B cell (primary cell): ENCODE measurements at regions not wholly inside any gene's neighbourhood (a gene's known extent, or its start where the extent isn't known, plus 50 kb on each side); places are given as distances from the start of the nearest gene placed in this dataset.

Experiments
- ATAC-seq: fragments of 200-7000 bp; cut with Tn5 transposase; one replicate; pipeline ENCODE4 v1.10.0; 2021; ENCODE audit warnings: low read depth, mild to moderate bottlenecking, moderate number of reproducible peaks, moderate library complexity
- CTCF ChIA-PET: fragments of 350-600 bp; sonication (Branson Sonifier 250); formaldehyde crosslinking; loops from one replicate; lab custom pipeline; 2021; ENCODE audit warnings: antibody characterized with exemption, inconsistent platforms; lab: Charles Lee
- POLR2A ChIA-PET: fragments of 350-600 bp; sonication (Branson Sonifier 250); formaldehyde crosslinking; loops from one replicate; lab custom pipeline; 2021; ENCODE audit warnings: antibody characterized with exemption; lab: Charles Lee
- DNase-seq: peaks from one replicate; pipeline ENCODE4 v3.0.0; 2013
- H2AFZ ChIP-seq: 2 replicates; pipeline ENCODE4 v1.6.1; 2012; ENCODE audit warnings: mild to moderate bottlenecking, low read depth, low read length; ENCODE audit not compliant: insufficient read depth, poor library complexity, severe bottlenecking
- H3K27ac ChIP-seq, 2 donors: 1 replicate in 1 of 2; 2 replicates in 1 of 2; pipeline ENCODE4 v1.5.1; 2012 to 2013; ENCODE audit warnings: low read length in 2 of 2, mild to moderate bottlenecking in 2 of 2, moderate library complexity in 1 of 2
- H3K27me3 ChIP-seq, 4 experiments: fragments of 200-600 bp in 1 of 4; sonication (generic) in 1 of 4; replicated peaks in 1 of 4; 1 replicate in 2 of 4; 2 replicates in 2 of 4; pipeline versions ENCODE4 v1.6.1 to v1.7.0; 2013 to 2016; ENCODE audit warnings: low read length in 3 of 4, mild to moderate bottlenecking in 2 of 4, mixed read lengths in 1 of 4, moderate library complexity in 1 of 4; ENCODE audit not compliant: insufficient read depth in 4 of 4, control insufficient read depth in 3 of 4; ENCODE audit errors: control extremely low read depth in 1 of 4
- H3K36me3 ChIP-seq, 2 experiments: replicated peaks in 1 of 2; 1 replicate in 1 of 2; 2 replicates in 1 of 2; pipeline versions ENCODE4 v1.6.1 to v1.7.1; 2013; ENCODE audit warnings: low read length in 1 of 2; ENCODE audit not compliant: insufficient read depth in 2 of 2, control insufficient read depth in 1 of 2; ENCODE audit errors: control extremely low read depth in 1 of 2, extremely low read depth in 1 of 2
- H3K4me1 ChIP-seq, 2 donors: fragments of 200-600 bp in 1 of 2; sonication (generic) in 1 of 2; 1 replicate in 1 of 2; 2 replicates in 1 of 2; pipeline versions ENCODE4 v1.5.1 to v1.6.1; 2013 to 2017; ENCODE audit warnings: low read length in 2 of 2; ENCODE audit not compliant: control insufficient read depth in 2 of 2, insufficient read depth in 2 of 2
- H3K4me2 ChIP-seq: replicated peaks from 2 replicates; pipeline ENCODE3; 2012; ENCODE audit warnings: mild to moderate bottlenecking, low read depth, low read length; ENCODE audit not compliant: poor library complexity, severe bottlenecking
- H3K4me3 ChIP-seq, 5 experiments: fragments of 200-600 bp in 1 of 5; sonication (generic) in 1 of 5; 1 replicate in 3 of 5; 2 replicates in 2 of 5; pipeline versions ENCODE4 v1.5.1 to v1.7.0; 2011 to 2016; ENCODE audit warnings: low read length in 4 of 5, mild to moderate bottlenecking in 4 of 5, low read depth in 2 of 5, control low read depth in 1 of 5, moderate library complexity in 1 of 5; ENCODE audit not compliant: insufficient read depth in 1 of 5; ENCODE audit errors: control extremely low read depth in 1 of 5, extremely low read depth in 1 of 5
- H3K79me2 ChIP-seq: fragments of 200-600 bp; sonication (generic); one replicate; pipeline ENCODE4 v1.6.0; 2016; ENCODE audit warnings: low read length; ENCODE audit not compliant: control insufficient read depth, insufficient read depth
- H3K9ac ChIP-seq: fragments of 200-600 bp; sonication (generic); 2 replicates; pipeline ENCODE4 v1.6.1; 2017; ENCODE audit warnings: mild to moderate bottlenecking, low read length, moderate library complexity
- H3K9me3 ChIP-seq, 3 donors: one replicate each; pipeline versions ENCODE4 v1.6.1 to v1.7.1; 2013; ENCODE audit warnings: low read length in 2 of 3; ENCODE audit not compliant: control insufficient read depth in 2 of 3, insufficient read depth in 1 of 3; ENCODE audit errors: control extremely low read depth in 1 of 3
- H4K20me1 ChIP-seq: 2 replicates; pipeline ENCODE4 v1.6.0; 2012; ENCODE audit warnings: mild to moderate bottlenecking, low read length; ENCODE audit not compliant: insufficient read depth, control insufficient read depth, poor library complexity, severe bottlenecking
- H3K27ac Mint-ChIP-seq: one replicate; pipeline ENCODE4 v1.8.0; 2021; ENCODE audit warnings: mixed read lengths
- H3K27me3 Mint-ChIP-seq: one replicate; pipeline ENCODE4 v1.8.0; 2021; ENCODE audit warnings: mixed read lengths
- H3K4me1 Mint-ChIP-seq: one replicate; pipeline ENCODE4 v1.8.0; 2021; ENCODE audit warnings: mixed read lengths
- H3K4me3 Mint-ChIP-seq: one replicate; pipeline ENCODE4 v1.8.0; 2021; ENCODE audit warnings: mixed read lengths
- H3K9me3 Mint-ChIP-seq: one replicate; pipeline ENCODE4 v1.8.0; 2022; ENCODE audit warnings: mixed read lengths; ENCODE audit not compliant: insufficient read depth
- EZH2 ChIP-seq: IDR thresholded peaks from 2 replicates; pipeline ENCODE4 v1.6.1; 2012; ENCODE audit warnings: borderline replicate concordance, low read depth, mild to moderate bottlenecking, moderate library complexity, low read length; ENCODE audit not compliant: insufficient read depth, poor library complexity, severe bottlenecking
- WGBS: methylation state at CpG from one replicate; pipeline ENCODE4 v1.1.5; 2013; ENCODE audit warnings: missing lambda C conversion rate; ENCODE audit not compliant: insufficient coverage; 5-methylcytosine and 5-hydroxymethylcytosine counted together
- intact Hi-C: fragments of 100-400 bp; cut with micrococcal nuclease; formaldehyde crosslinking; loops from one replicate; pipeline ENCODE4 v1.10.0; 2022
- TF ChIP-seq, protein P1 (sequence below): fragments of 200-600 bp; IDR thresholded peaks from one replicate; pipeline ENCODE4 v1.8.0; 2022; ENCODE audit warnings: antibody characterized with exemption, mild to moderate bottlenecking

DNA sequence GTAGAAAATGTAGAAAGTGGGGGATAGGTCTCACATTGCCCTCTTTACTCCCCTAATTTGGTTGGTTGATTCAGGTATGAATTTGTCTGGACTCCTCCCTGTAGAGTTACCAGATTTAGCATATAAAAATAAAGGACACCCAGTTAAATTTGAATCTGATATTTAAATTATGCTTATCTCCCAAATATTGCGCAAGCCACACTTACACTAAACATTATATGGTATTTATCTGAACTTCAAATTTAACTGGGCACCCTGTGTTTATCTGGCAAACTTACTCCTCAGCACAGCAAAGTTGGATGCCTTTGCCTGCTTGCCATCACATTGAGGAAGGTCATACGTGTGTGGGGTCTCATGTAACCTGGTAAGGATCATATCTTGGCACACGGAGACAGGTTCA, 882.4 kb upstream of the FAM98A start:
- DNase-seq (no peak), ATAC-seq (no peak)
- H4K20me1 ChIP-seq: no peaks in the 10 kb centered on the region
- no peaks in the 10 kb centered on the region for H3K4me1 ChIP-seq
- TF ChIP-seq, protein P1, sequence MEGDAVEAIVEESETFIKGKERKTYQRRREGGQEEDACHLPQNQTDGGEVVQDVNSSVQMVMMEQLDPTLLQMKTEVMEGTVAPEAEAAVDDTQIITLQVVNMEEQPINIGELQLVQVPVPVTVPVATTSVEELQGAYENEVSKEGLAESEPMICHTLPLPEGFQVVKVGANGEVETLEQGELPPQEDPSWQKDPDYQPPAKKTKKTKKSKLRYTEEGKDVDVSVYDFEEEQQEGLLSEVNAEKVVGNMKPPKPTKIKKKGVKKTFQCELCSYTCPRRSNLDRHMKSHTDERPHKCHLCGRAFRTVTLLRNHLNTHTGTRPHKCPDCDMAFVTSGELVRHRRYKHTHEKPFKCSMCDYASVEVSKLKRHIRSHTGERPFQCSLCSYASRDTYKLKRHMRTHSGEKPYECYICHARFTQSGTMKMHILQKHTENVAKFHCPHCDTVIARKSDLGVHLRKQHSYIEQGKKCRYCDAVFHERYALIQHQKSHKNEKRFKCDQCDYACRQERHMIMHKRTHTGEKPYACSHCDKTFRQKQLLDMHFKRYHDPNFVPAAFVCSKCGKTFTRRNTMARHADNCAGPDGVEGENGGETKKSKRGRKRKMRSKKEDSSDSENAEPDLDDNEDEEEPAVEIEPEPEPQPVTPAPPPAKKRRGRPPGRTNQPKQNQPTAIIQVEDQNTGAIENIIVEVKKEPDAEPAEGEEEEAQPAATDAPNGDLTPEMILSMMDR: no peak
- TF ChIP-seq EZH2: no peak
- Mint-ChIP-seq H3K4me3 (no peak overlapping the region), H3K27ac (no peak overlapping the region), H3K4me1 (no peaks in the 10 kb centered on the region), H3K9me3 (no peaks in the 10 kb centered on the region), H3K27me3 (no peaks in the 10 kb centered on the region)
- no peak overlapping the region for H3K4me2 ChIP-seq
- 60% methylated on average over 1 of the region's 3 CpGs for WGBS
- H3K36me3 ChIP-seq: no peaks in the 10 kb centered on the region
- no peaks in the 10 kb centered on the region for H3K79me2 ChIP-seq
- ChIA-PET CTCF (no interaction called here), POLR2A (no interaction called here)
- no peaks in the 10 kb centered on the region for H3K27me3 ChIP-seq
- no peak overlapping the region for H3K27ac ChIP-seq
- H3K9ac ChIP-seq: no peak overlapping the region
- intact Hi-C loops: no loop called here
- no peak overlapping the region for H3K4me3 ChIP-seq
- no peak overlapping the region for H2AFZ ChIP-seq
- no peaks in the 10 kb centered on the region for H3K9me3 ChIP-seq

DNA sequence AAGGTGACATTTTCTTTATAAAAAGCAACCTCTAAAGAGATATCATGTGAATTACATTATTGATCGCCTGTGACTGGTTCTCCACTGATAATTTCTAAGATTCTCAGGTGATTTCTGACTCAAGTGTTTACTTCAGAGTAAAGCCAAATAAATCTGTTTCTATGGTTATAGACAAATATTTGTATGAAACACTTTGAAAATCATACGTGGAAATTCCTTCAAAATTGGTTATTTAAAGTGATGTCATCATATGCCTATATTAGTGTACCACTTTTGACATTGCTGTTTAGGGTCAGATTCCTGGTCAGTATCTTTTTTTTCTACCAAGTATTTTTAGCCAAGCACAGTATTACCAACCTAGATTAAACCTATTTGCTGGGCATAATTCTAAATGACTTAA, 881.3 kb upstream of the FAM98A start:
- TF ChIP-seq, protein P1: no peak
- TF ChIP-seq EZH2: no peak
- H3K27me3 Mint-ChIP-seq: no peaks in the 10 kb centered on the region
- Histone ChIP-seq H3K4me3 (no peak overlapping the region), H4K20me1 (no peaks in the 10 kb centered on the region), H2AFZ (no peak overlapping the region), H3K79me2 (no peaks in the 10 kb centered on the region), H3K27me3 (no peaks in the 10 kb centered on the region), H3K9me3 (no peaks in the 10 kb centered on the region), H3K9ac (no peak overlapping the region), H3K4me1 (no peaks in the 10 kb centered on the region), H3K27ac (no peak overlapping the region), H3K36me3 (no peaks in the 10 kb centered on the region), H3K4me2 (no peak overlapping the region)
- ATAC-seq (no peak), DNase-seq (no peak)
- no peaks in the 10 kb centered on the region for H3K9me3 Mint-ChIP-seq
- no peaks in the 10 kb centered on the region for H3K4me1 Mint-ChIP-seq
- no peak overlapping the region for H3K4me3 Mint-ChIP-seq
- intact Hi-C loops: no loop called here
- H3K27ac Mint-ChIP-seq: no peak overlapping the region
- CTCF ChIA-PET: no interaction called here
- no CpG with 5 or more reads among the region's 2 CpGs for WGBS
- POLR2A ChIA-PET: no interaction called here
